K562 (cell line): ENCODE measurements at regions not wholly inside any gene's neighbourhood (a gene's known extent, or its start where the extent isn't known, plus 50 kb on each side); places are given as distances from the start of the nearest gene placed in this dataset.

Experiments
- ATAC-seq: fragments of 200-7000 bp; cut with Tn5 transposase; 3 replicates; pipeline ENCODE4 v1.9.1; 2020; ENCODE audit warnings: moderate library complexity
- BruUV-seq: library from RNA; stranded (reverse); fragments of 400-500 nt; replicated peaks from 2 replicates; lab custom pipeline; 2021; lab: Mats Ljungman, UMichigan
- CTCF ChIA-PET: fragments of 300-600 bp; formaldehyde crosslinking; extraction: SDS; loops from one replicate; lab custom pipeline; 2021; ENCODE audit warnings: low intra/inter-chr PET ratio; lab: Yijun Ruan, JAX
- POLR2A ChIA-PET: fragments of 300-600, 350-650 bp; sonication (Branson Sonifier 250); formaldehyde crosslinking; extraction: SDS; loops from one replicate; lab custom pipeline; 2021; ENCODE audit warnings: antibody characterized with exemption, inconsistent platforms; lab: Yijun Ruan, JAX
- DNase-seq, 4 experiments: peaks; one replicate each; pipeline versions ENCODE4 v3.0.0 to v3.0.0-alpha.2; 2011 to 2018; ENCODE audit warnings: low spot score in 3 of 4, mixed read lengths in 3 of 4; ENCODE audit errors: extremely low read depth in 1 of 4
- FAIRE-seq: peaks from 2 replicates; lab custom pipeline; 2011; peaks lifted over from hg19 to GRCh38; lab: Jason Lieb, UNC
- H2AFZ ChIP-seq: 2 replicates; pipeline ENCODE4 v1.6.0; 2011; ENCODE audit warnings: low read depth, low read length, control low read depth, inconsistent platforms
- H3K27ac ChIP-seq: fragments of 200-600 bp; 3 replicates; pipeline ENCODE4 v1.8.0; 2011; ENCODE audit warnings: low read depth, mild to moderate bottlenecking, control low read depth, inconsistent platforms, low read length, moderate library complexity, mixed read lengths; ENCODE audit errors: extremely low read depth
- H3K27me3 ChIP-seq, 2 experiments: fragments of 300-600 bp in 1 of 2; 2 replicates in 1 of 2; 3 replicates in 1 of 2; pipeline versions ENCODE4 v1.6.0 to v1.8.0; 2011; ENCODE audit warnings: inconsistent platforms in 2 of 2, low read length in 2 of 2, mild to moderate bottlenecking in 1 of 2, mixed read lengths in 1 of 2, moderate library complexity in 1 of 2; ENCODE audit not compliant: control insufficient read depth in 2 of 2, insufficient read depth in 2 of 2
- H3K36me3 ChIP-seq: fragments of 300-600 bp; 3 replicates; pipeline ENCODE4 v1.8.0; 2011; ENCODE audit warnings: mild to moderate bottlenecking, low read length, inconsistent platforms; ENCODE audit not compliant: control insufficient read depth, insufficient read depth
- H3K4me1 ChIP-seq, 2 experiments: fragments of 200-600 bp in 1 of 2; replicated peaks in 1 of 2; 2 replicates in 1 of 2; 3 replicates in 1 of 2; pipeline versions ENCODE4 v1.5.1 to v1.8.0; 2011; ENCODE audit warnings: inconsistent platforms in 2 of 2, low read length in 2 of 2, mild to moderate bottlenecking in 1 of 2, mixed read lengths in 1 of 2, moderate library complexity in 1 of 2; ENCODE audit not compliant: control insufficient read depth in 2 of 2, insufficient read depth in 2 of 2
- H3K4me2 ChIP-seq: 2 replicates; pipeline ENCODE4 v1.6.1; 2011; ENCODE audit warnings: low read length, control low read depth, inconsistent platforms, mixed read lengths; ENCODE audit not compliant: insufficient read depth
- H3K4me3 ChIP-seq: fragments of 200-600 bp; sonication (generic), shearing (Covaris generic); 2 replicates; pipeline ENCODE4 v1.5.1; 2016; ENCODE audit warnings: control low read depth, inconsistent platforms
- H3K79me2 ChIP-seq: fragments of 200-600 bp; 3 replicates; pipeline ENCODE4 v1.8.0; 2011; ENCODE audit warnings: low read length, inconsistent platforms; ENCODE audit not compliant: control insufficient read depth, insufficient read depth
- H3K9ac ChIP-seq, 2 experiments: 2 replicates each; pipeline versions ENCODE4 v1.6.0 to v1.6.1; 2011; ENCODE audit warnings: low read depth in 2 of 2, low read length in 2 of 2, control low read depth in 1 of 2, inconsistent platforms in 1 of 2, mild to moderate bottlenecking in 1 of 2, mixed read lengths in 1 of 2; ENCODE audit not compliant: insufficient read depth in 1 of 2
- H3K9me1 ChIP-seq: one replicate; pipeline ENCODE4 v1.6.0; 2011; ENCODE audit warnings: inconsistent platforms, mild to moderate bottlenecking, low read length, moderate library complexity; ENCODE audit not compliant: control insufficient read depth, insufficient read depth
- H3K9me3 ChIP-seq: replicated peaks from 2 replicates; pipeline ENCODE4 v1.5.1; 2011; ENCODE audit warnings: low read depth, low read length, inconsistent platforms; ENCODE audit not compliant: control insufficient read depth, insufficient read depth
- H4K20me1 ChIP-seq: replicated peaks from 2 replicates; pipeline ENCODE4 v1.6.1; 2011; ENCODE audit warnings: low read length, inconsistent platforms, mixed read lengths; ENCODE audit not compliant: control insufficient read depth, insufficient read depth
- DNMT1 ChIP-seq: fragments of 450-650 bp; IDR thresholded peaks from 2 replicates; pipeline ENCODE4 v1.6.1; 2016; ENCODE audit warnings: antibody characterized with exemption, mild to moderate bottlenecking
- ETS2 ChIP-seq: IDR thresholded peaks from 2 replicates; pipeline ENCODE4 v1.6.1; 2016; ENCODE audit warnings: borderline replicate concordance, missing genetic modification characterization, mild to moderate bottlenecking, moderate library complexity, missing compliant biosample characterization; ENCODE audit not compliant: poor library complexity, severe bottlenecking
- FOXM1 ChIP-seq, 2 experiments: fragments of 450-650 bp in 1 of 2; sonication (generic) in 1 of 2; formaldehyde crosslinking in 1 of 2; IDR thresholded peaks; 2 replicates each; pipeline versions ENCODE4 v1.6.1 to v1.9.0; 2017 to 2022; ENCODE audit warnings: low read depth in 2 of 2, mild to moderate bottlenecking in 2 of 2, missing genetic modification reagents in 1 of 2, moderate library complexity in 1 of 2
- GABPB1 ChIP-seq: sonication (generic); formaldehyde crosslinking; IDR thresholded peaks from 2 replicates; pipeline ENCODE4 v1.8.0; 2022; ENCODE audit warnings: mild to moderate bottlenecking, missing genetic modification reagents
- HNRNPLL ChIP-seq: fragments of 200-400 bp; formaldehyde crosslinking; IDR thresholded peaks from 2 replicates; pipeline ENCODE4 v1.6.1; 2017; ENCODE audit warnings: low read length, low read depth, mild to moderate bottlenecking; ENCODE audit not compliant: poor library complexity, severe bottlenecking
- KDM4B ChIP-seq, 2 experiments: fragments of 450-650 bp in 1 of 2; sonication (generic) in 1 of 2; IDR thresholded peaks; 2 replicates each; pipeline ENCODE4 v1.6.1; 2016 to 2017; ENCODE audit warnings: borderline replicate concordance in 2 of 2, antibody characterized with exemption in 1 of 2, low read depth in 1 of 2, mild to moderate bottlenecking in 1 of 2
- KHSRP ChIP-seq: fragments of 450-650 bp; IDR thresholded peaks from 2 replicates; pipeline ENCODE4 v1.6.1; 2017
- MXI1 ChIP-seq: IDR thresholded peaks from 2 replicates; pipeline ENCODE4 v1.6.1; 2011; ENCODE audit warnings: low read depth, mild to moderate bottlenecking, improper control_type of control experiment, low read length
- PTTG1 ChIP-seq: fragments of 450-650 bp; IDR thresholded peaks from 2 replicates; pipeline ENCODE4 v1.6.1; 2016; ENCODE audit warnings: low read depth, mild to moderate bottlenecking, missing genetic modification characterization, missing compliant biosample characterization
- RCOR1 ChIP-seq, 2 experiments: IDR thresholded peaks; 2 replicates each; pipeline ENCODE4 v1.6.1; 2012; ENCODE audit warnings: low read depth in 2 of 2, low read length in 2 of 2, borderline replicate concordance in 1 of 2, improper control_type of control experiment in 1 of 2
- RFX7 ChIP-seq: fragments of 250-450 bp; sonication (Bioruptor Pico); IDR thresholded peaks from 2 replicates; pipeline ENCODE4 v1.5.1; 2021; ENCODE audit warnings: mild to moderate bottlenecking
- TAF7 ChIP-seq: fragments of 450-650 bp; IDR thresholded peaks from 2 replicates; pipeline ENCODE4 v1.6.1; 2016; ENCODE audit warnings: missing genetic modification characterization, missing compliant biosample characterization
- ZEB2 ChIP-seq: fragments of 450-650 bp; IDR thresholded peaks from 2 replicates; pipeline ENCODE4 v1.6.1; 2016
- ZNF124 ChIP-seq: sonication (generic); formaldehyde crosslinking; IDR thresholded peaks from 2 replicates; pipeline ENCODE4 v1.8.1; 2022; ENCODE audit warnings: missing genetic modification reagents
- ZNF76 ChIP-seq: fragments of 250-450 bp; sonication (Bioruptor Pico); IDR thresholded peaks from 2 replicates; pipeline ENCODE4 v1.4.0; 2020; ENCODE audit warnings: mild to moderate bottlenecking, moderate library complexity, borderline replicate concordance
- ZNF766 ChIP-seq: fragments of 200-800 bp; sonication (Bioruptor generic); conservative IDR thresholded peaks from 2 replicates; pipeline ENCODE4 v1.6.1; 2016; ENCODE audit warnings: missing genetic modification characterization, missing compliant biosample characterization
- WGBS: fragments of 100-300 bp; shearing (Covaris generic); methylation state at CpG from one replicate; pipeline ENCODE4 v1.1.6; 2016; ENCODE audit warnings: low coverage, mixed read lengths; ENCODE audit not compliant: insufficient coverage; ENCODE audit errors: missing lambda C conversion rate; 5-methylcytosine and 5-hydroxymethylcytosine counted together
- in situ Hi-C: fragments of 300-500 bp; cut with MboI; formaldehyde crosslinking; loops from 4 replicates; pipeline ENCODE4 v1.15.0; 2018; ENCODE audit warnings: inconsistent platforms, mixed read lengths
- intact Hi-C: fragments of 100-400 bp; cut with micrococcal nuclease; formaldehyde crosslinking; loops from 2 replicates; pipeline ENCODE4 v1.14.2; 2022
- TF ChIP-seq, protein P1 (sequence below): fragments of 250-450 bp; sonication (Bioruptor Pico); IDR thresholded peaks from 2 replicates; pipeline ENCODE4 v1.4.0; 2020; ENCODE audit warnings: borderline replicate concordance
- TF ChIP-seq, protein P2 (sequence below): fragments of 250-450 bp; sonication (Bioruptor Pico); IDR thresholded peaks from 2 replicates; pipeline ENCODE4 v1.4.0; 2020

DNA sequence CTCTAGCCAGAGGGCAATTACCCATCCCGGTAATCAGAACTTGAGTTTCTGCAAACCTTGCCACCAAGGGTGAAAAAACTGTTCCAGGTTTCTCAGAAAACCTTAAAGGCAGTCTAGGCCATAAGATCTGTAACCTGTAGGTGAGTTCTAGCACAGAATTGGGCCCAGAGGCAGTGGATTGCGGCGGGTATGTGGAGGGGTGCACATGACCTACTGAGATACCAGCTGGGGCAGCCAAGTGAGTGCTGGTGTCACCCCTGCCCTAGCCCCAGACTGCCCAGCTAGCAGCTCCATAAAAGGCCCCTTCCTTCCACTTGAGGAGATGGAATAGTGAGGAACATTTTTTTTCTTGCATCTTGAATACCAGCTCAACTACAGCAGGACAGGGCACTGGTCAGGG lies 176.7 kb downstream of the SMARCA1 start:
- H3K27ac ChIP-seq, result no peak overlapping the region
- H3K4me2 ChIP-seq, result no peak overlapping the region
- DNase-seq (no peak), ATAC-seq (no peak), FAIRE-seq (no peak)
- no peaks in the 10 kb centered on the region for H3K79me2 ChIP-seq
- H3K36me3 ChIP-seq, result no peaks in the 10 kb centered on the region
- no peaks in the 10 kb centered on the region for H3K27me3 ChIP-seq
- H2AFZ ChIP-seq, result no peak overlapping the region
- H3K9me1 ChIP-seq, result no peaks in the 10 kb centered on the region
- no peaks in the 10 kb centered on the region for H3K9me3 ChIP-seq
- H3K9ac ChIP-seq, result no peak overlapping the region
- intact Hi-C loops, result no loop called here
- ChIA-PET CTCF (no interaction called here), POLR2A (no interaction called here)
- BruUV-seq, result no TSS peak
- no peaks in the 10 kb centered on the region for H3K4me1 ChIP-seq
- in situ Hi-C loops, result no loop called here
- H3K4me3 ChIP-seq, result no peak overlapping the region
- H4K20me1 ChIP-seq, result no peaks in the 10 kb centered on the region
- WGBS, result 0% methylated on average over 3 of the region's 3 CpGs
- TF ChIP-seq, protein P1, sequence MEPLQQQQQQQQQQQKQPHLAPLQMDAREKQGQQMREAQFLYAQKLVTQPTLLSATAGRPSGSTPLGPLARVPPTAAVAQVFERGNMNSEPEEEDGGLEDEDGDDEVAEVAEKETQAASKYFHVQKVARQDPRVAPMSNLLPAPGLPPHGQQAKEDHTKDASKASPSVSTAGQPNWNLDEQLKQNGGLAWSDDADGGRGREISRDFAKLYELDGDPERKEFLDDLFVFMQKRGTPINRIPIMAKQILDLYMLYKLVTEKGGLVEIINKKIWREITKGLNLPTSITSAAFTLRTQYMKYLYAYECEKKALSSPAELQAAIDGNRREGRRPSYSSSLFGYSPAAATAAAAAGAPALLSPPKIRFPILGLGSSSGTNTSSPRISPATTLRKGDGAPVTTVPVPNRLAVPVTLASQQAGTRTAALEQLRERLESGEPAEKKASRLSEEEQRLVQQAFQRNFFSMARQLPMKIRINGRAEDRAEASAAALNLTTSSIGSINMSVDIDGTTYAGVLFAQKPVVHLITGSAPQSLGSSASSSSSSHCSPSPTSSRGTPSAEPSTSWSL, result no peak
- TF ChIP-seq KDM4B (IDR thresholded peaks at IDR 0.05; ENCODE audit: borderline replicate concordance in 2 of 2, low read depth in 1 of 2), result no peak
- TF ChIP-seq MXI1, result no peak
- no peak for TF ChIP-seq ZNF766 (CRISPR knock-in tag)
- TF ChIP-seq ZNF76 (CRISPR knock-in tag), result no peak
- TF ChIP-seq RFX7, result no peak
- TF ChIP-seq, protein P2, sequence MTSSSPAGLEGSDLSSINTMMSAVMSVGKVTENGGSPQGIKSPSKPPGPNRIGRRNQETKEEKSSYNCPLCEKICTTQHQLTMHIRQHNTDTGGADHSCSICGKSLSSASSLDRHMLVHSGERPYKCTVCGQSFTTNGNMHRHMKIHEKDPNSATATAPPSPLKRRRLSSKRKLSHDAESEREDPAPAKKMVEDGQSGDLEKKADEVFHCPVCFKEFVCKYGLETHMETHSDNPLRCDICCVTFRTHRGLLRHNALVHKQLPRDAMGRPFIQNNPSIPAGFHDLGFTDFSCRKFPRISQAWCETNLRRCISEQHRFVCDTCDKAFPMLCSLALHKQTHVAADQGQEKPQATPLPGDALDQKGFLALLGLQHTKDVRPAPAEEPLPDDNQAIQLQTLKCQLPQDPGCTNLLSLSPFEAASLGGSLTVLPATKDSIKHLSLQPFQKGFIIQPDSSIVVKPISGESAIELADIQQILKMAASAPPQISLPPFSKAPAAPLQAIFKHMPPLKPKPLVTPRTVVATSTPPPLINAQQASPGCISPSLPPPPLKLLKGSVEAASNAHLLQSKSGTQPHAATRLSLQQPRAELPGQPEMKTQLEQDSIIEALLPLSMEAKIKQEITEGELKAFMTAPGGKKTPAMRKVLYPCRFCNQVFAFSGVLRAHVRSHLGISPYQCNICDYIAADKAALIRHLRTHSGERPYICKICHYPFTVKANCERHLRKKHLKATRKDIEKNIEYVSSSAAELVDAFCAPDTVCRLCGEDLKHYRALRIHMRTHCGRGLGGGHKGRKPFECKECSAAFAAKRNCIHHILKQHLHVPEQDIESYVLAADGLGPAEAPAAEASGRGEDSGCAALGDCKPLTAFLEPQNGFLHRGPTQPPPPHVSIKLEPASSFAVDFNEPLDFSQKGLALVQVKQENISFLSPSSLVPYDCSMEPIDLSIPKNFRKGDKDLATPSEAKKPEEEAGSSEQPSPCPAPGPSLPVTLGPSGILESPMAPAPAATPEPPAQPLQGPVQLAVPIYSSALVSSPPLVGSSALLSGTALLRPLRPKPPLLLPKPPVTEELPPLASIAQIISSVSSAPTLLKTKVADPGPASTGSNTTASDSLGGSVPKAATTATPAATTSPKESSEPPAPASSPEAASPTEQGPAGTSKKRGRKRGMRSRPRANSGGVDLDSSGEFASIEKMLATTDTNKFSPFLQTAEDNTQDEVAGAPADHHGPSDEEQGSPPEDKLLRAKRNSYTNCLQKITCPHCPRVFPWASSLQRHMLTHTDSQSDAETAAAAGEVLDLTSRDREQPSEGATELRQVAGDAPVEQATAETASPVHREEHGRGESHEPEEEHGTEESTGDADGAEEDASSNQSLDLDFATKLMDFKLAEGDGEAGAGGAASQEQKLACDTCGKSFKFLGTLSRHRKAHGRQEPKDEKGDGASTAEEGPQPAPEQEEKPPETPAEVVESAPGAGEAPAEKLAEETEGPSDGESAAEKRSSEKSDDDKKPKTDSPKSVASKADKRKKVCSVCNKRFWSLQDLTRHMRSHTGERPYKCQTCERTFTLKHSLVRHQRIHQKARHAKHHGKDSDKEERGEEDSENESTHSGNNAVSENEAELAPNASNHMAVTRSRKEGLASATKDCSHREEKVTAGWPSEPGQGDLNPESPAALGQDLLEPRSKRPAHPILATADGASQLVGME (CRISPR knock-in tag), result no peak
- no peak for TF ChIP-seq TAF7 (tag)
- no peak for TF ChIP-seq PTTG1 (tag)
- no peak for TF ChIP-seq ZEB2
- no peak for TF ChIP-seq HNRNPLL
- TF ChIP-seq GABPB1 (CRISPR knock-in tag), result no peak
- no peak for TF ChIP-seq KHSRP
- TF ChIP-seq RCOR1 (IDR thresholded peaks at IDR 0.05; ENCODE audit: borderline replicate concordance in 1 of 2, low read depth in 2 of 2, low read length in 2 of 2), result no peak
- no peak for TF ChIP-seq ETS2
- TF ChIP-seq FOXM1 (IDR thresholded peaks at IDR 0.05; ENCODE audit: low read depth), result no peak
- TF ChIP-seq FOXM1 (CRISPR knock-in tag; IDR thresholded peaks at IDR 0.05; ENCODE audit: low read depth), result no peak
- no peak for TF ChIP-seq DNMT1
- TF ChIP-seq ZNF124, result no peak
